Right hindlimb (tissue), 1 donor: ENCODE measurements at regions not wholly inside any gene's neighbourhood (a gene's known extent, or its start where the extent isn't known, plus 50 kb on each side); places are given as distances from the start of the nearest gene placed in this dataset.
"Not testable (repeated sequence)": the region's sequence is repeated elsewhere in the genome, so short reads cannot be mapped to it uniquely, and the experiment has no call there.

Source experiments
- DNase-seq: peaks from one replicate; pipeline ENCODE4 v3.0.0-alpha.2; 2018

DNA sequence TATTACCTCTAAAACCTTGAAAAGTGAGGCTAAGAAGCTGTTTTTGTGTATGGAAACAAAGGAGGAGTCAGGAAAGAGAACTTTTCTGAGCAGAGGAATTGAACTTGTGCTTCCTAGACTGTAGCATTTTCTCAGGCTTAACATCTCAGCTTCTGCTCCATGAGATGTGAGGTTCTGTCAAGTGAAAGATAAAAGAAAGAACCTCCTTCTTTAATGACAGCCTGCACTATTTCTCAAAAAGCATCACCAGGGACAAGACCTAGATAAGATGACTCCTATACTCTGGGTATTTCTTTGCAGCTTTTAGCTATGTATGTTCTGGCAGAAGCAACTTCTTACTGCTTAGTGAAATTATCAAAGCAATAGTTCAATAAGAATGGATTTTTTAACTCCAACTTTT lies 87.6 kb upstream of the KCNQ5 start:
- no peak for DNase-seq

GRCh38 chr6:72535124-72535523 lies 86.7 kb upstream of the KCNQ5 start:
- DNase-seq, result no peak

- DNase-seq, result no peak
These were observed 74.8 kb upstream of the KCNQ5 start for GRCh38 chr6:72547020-72547419.

- DNase-seq, result no peak
These were observed 70.4 kb upstream of the KCNQ5 start for GRCh38 chr6:72551470-72551869.

DNA sequence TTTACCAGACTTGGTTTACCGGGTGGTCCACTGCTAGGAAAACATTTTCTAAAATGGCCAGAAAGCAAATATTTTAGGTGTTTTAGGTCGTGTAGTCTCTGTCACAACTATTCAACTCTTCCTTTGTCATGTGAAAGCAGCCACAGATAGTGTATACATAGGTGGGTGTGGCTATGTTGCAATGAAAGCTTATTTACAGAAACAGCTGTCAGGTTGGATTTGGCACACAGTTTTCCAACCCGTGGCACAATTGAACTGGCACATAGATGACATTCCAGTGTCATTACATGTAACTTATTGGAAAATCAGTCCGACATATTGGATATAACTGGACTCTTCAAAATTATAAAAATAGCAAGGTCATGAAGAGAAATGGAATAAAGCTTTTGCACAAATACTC lies 68.9 kb upstream of the KCNQ5 start:
- DNase-seq, result peak; percentile 21

DNA sequence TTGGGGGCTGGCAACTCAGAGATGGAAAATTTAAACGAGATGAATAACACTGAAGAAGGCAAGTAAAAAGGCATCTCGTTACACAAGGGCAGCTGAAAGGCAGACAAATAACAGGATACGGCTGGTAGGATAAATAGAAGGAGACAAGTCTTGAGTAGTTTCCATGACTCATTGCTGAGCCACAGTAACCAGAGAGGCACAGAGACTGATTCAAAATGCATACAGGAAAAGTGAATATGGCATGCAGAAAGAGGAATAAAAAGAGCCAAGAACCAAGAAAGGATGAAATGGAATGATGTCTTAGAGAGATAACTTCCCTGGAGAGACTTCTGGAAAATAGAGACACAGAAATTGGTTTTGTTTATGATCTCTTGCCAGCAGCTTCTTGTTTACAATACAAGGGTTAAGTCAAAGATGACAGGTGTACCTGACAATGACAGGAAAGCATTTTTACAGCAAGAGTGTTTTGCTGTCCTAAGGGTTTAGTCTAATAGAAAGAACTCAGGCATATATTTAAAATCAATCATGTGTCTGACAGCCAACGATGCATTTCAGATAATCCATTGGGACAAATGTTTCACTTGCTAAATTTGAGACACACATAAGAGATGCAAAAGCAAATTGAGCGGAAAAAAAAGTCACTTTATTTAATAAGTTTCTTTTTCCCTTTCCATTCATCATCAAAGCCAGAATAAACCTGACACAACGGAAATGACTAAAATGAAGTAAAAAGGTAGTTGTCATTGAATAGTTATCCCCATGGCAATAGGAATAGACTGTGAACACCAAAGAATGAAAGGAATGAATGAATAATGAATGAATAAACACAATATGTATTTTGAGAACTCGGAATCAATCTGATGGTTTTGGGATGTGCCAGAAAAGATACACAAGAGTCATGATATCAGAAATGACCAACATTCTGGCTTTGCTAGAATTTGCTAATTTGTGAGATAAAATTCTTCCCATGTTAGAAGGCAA lies 68.0 kb upstream of the KCNQ5 start:
- DNase-seq, result no peak

GRCh38 chr6:72554761-72555221 lies 67.1 kb upstream of the KCNQ5 start:
- DNase-seq, result no peak

- no peak for DNase-seq
These were observed 62.8 kb upstream of the KCNQ5 start for GRCh38 chr6:72559067-72559466.

- DNase-seq, result no peak
These were observed 62.3 kb upstream of the KCNQ5 start for GRCh38 chr6:72559555-72559954.

GRCh38 chr6:72560721-72561593 lies 60.9 kb upstream of the KCNQ5 start:
- no peak for DNase-seq

DNA sequence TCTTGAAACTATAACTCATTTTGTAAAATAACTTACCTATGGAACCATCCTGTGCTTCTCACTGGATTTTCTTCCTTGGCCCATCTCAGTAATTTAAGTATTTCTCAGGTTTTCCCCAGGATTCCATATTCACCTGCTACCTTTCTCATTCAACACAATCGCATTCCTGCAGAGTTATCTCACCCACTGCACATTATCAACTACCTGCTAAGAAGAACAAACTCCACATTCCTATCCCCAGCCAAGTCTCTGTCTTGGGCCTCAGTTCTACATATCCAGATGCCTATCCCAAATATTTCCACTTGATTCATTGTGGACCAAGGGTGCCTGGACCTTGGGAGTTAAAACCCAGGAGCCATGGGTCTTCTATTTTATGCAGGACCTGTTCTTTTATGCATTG lies 60.2 kb upstream of the KCNQ5 start:
- no peak for DNase-seq

DNA sequence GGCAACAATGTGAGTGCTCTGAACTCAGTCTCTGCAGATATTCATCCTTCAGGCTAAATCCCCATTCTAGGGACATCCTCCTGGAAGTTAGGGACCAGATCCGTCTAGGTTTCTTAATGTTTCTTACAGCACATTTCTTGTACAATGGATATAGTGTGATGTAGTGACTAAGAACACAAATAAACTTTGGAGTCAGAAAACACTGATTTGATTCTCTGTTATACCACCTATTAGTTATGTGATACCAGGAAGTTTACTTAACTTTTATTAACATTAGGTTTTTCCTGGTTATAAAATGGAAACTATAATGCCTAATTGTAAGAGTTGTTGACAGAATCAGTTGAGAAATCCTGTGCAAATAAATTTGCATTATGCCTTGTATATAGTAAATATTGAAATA lies 57.6 kb upstream of the KCNQ5 start:
- no peak for DNase-seq

GRCh38 chr6:72571993-72572392 lies 49.9 kb upstream of the KCNQ5 start:
- not testable (repeated sequence) for DNase-seq
